ENCODE measurements at regions not wholly inside any gene's neighbourhood (a gene's known extent, or its start where the extent isn't known, plus 50 kb on each side); places are given as distances from the start of the nearest gene placed in this dataset.
"Not testable (repeated sequence)": the region's sequence is repeated elsewhere in the genome, so short reads cannot be mapped to it uniquely, and the experiment has no call there.

- no peak for DNase-seq
Measured at GRCh38 chr14:43056106-43056505, 1449.4 kb downstream of the LRFN5 start.

- no peak for DNase-seq
Measured at GRCh38 chr14:43052897-43053296, 1446.2 kb downstream of the LRFN5 start.

- DNase-seq = no peak
Measured at GRCh38 chr14:43043850-43044249, 1437.2 kb downstream of the LRFN5 start.

GRCh38 chr14:43042408-43042807 lies 1435.7 kb downstream of the LRFN5 start:
- no peak for DNase-seq

- no peak for DNase-seq
Measured at GRCh38 chr14:43041976-43042375, 1435.3 kb downstream of the LRFN5 start.

GRCh38 chr14:43041207-43041606 lies 1434.5 kb downstream of the LRFN5 start:
- DNase-seq = no peak

GRCh38 chr14:43039881-43040280 lies 1433.2 kb downstream of the LRFN5 start:
- no peak for DNase-seq

- no peak for DNase-seq
Measured at GRCh38 chr14:43031598-43031997, 1424.9 kb downstream of the LRFN5 start.

GRCh38 chr14:43022094-43022800 lies 1415.6 kb downstream of the LRFN5 start:
- no peak for DNase-seq

- no peak for DNase-seq
Measured at GRCh38 chr14:43019826-43020225, 1413.2 kb downstream of the LRFN5 start.

GRCh38 chr14:43014338-43014737 lies 1407.7 kb downstream of the LRFN5 start:
- no peak for DNase-seq

GRCh38 chr14:43012817-43013216 lies 1406.1 kb downstream of the LRFN5 start:
- DNase-seq = no peak

GRCh38 chr14:43005807-43006206 lies 1399.1 kb downstream of the LRFN5 start:
- no peak for DNase-seq

GRCh38 chr14:43003845-43004244 lies 1397.2 kb downstream of the LRFN5 start:
- DNase-seq = no peak

- DNase-seq = no peak
Measured at GRCh38 chr14:43001731-43002130, 1395.1 kb downstream of the LRFN5 start.

- DNase-seq = no peak
Measured at GRCh38 chr14:42994051-42994736, 1387.5 kb downstream of the LRFN5 start.

- DNase-seq = no peak
Measured at GRCh38 chr14:42992930-42993329, 1386.3 kb downstream of the LRFN5 start.

- DNase-seq = no peak
Measured at GRCh38 chr14:42980419-42980818, 1373.7 kb downstream of the LRFN5 start.

GRCh38 chr14:42973171-42973570 lies 1366.5 kb downstream of the LRFN5 start:
- DNase-seq = not testable (repeated sequence)

GRCh38 chr14:42965512-42965911 lies 1358.8 kb downstream of the LRFN5 start:
- no peak for DNase-seq

- no peak for DNase-seq
Measured at GRCh38 chr14:42961509-42961908, 1354.8 kb downstream of the LRFN5 start.

- no peak for DNase-seq
Measured at GRCh38 chr14:42950363-42950762, 1343.7 kb downstream of the LRFN5 start.

- DNase-seq = no peak
Measured at GRCh38 chr14:42947991-42948390, 1341.3 kb downstream of the LRFN5 start.

- no peak for DNase-seq
Measured at GRCh38 chr14:42944284-42944683, 1337.6 kb downstream of the LRFN5 start.
